Ishikawa (cell line): ENCODE measurements at regions not wholly inside any gene's neighbourhood (a gene's known extent, or its start where the extent isn't known, plus 50 kb on each side); places are given as distances from the start of the nearest gene placed in this dataset.

Experiments
- CEBPB ChIP-seq: IDR thresholded peaks from 2 replicates; pipeline ENCODE4 v1.6.1; 2012
- CREB1 ChIP-seq: IDR thresholded peaks from 2 replicates; pipeline ENCODE4 v1.6.1; 2012; ENCODE audit warnings: low read depth
- EGR1 ChIP-seq: IDR thresholded peaks from 2 replicates; pipeline ENCODE4 v1.6.1; 2012
- EP300 ChIP-seq: IDR thresholded peaks from 2 replicates; pipeline ENCODE4 v1.6.1; 2012; ENCODE audit warnings: borderline replicate concordance
- FOXM1 ChIP-seq: IDR thresholded peaks from 2 replicates; pipeline ENCODE4 v1.6.1; 2012; ENCODE audit warnings: low read depth, borderline replicate concordance
- MAX ChIP-seq: IDR thresholded peaks from 2 replicates; pipeline ENCODE4 v1.6.1; 2012
- NFIC ChIP-seq: IDR thresholded peaks from 2 replicates; pipeline ENCODE4 v1.6.1; 2012
- RAD21 ChIP-seq: IDR thresholded peaks from 2 replicates; pipeline ENCODE4 v1.6.1; 2012; ENCODE audit warnings: low read depth
- REST ChIP-seq: IDR thresholded peaks from 2 replicates; pipeline ENCODE4 v1.6.1; 2012; ENCODE audit warnings: low read depth, mild to moderate bottlenecking
- TAF1 ChIP-seq: IDR thresholded peaks from 2 replicates; pipeline ENCODE4 v1.6.1; 2012; ENCODE audit warnings: low read depth, mild to moderate bottlenecking

GRCh38 chr3:193908181-193908744 lies 227.7 kb upstream of the HES1 start:
- TF ChIP-seq MAX (no peak), TAF1 (no peak), EP300 (no peak), CREB1 (no peak), NFIC (no peak), FOXM1 (no peak), REST (no peak), RAD21 (no peak), CEBPB (no peak), EGR1 (no peak)
